Mucosa of descending colon (tissue), 3 donors: ENCODE measurements at regions not wholly inside any gene's neighbourhood (a gene's known extent, or its start where the extent isn't known, plus 50 kb on each side); places are given as distances from the start of the nearest gene placed in this dataset.

Experiments
- ATAC-seq: fragments of 200-7000 bp; cut with Tn5 transposase; one replicate; pipeline ENCODE4 v1.9.1; 2020; ENCODE audit warnings: mild to moderate bottlenecking, moderate library complexity
- DNase-seq, 3 donors: peaks; one replicate each; pipeline ENCODE4 v3.0.0-alpha.2; 2020
- H3K36me3 ChIP-seq: fragments of 200-600 bp; one replicate; pipeline ENCODE4 v1.8.0; 2021; ENCODE audit warnings: low read depth, mild to moderate bottlenecking
- H3K4me1 ChIP-seq: fragments of 200-600 bp; one replicate; pipeline ENCODE4 v1.8.0; 2021; ENCODE audit warnings: low read depth, mild to moderate bottlenecking
- H3K4me3 ChIP-seq: fragments of 200-600 bp; one replicate; pipeline ENCODE4 v1.8.0; 2021; ENCODE audit warnings: mild to moderate bottlenecking
- H3K9me3 ChIP-seq: fragments of 200-600 bp; one replicate; pipeline ENCODE4 v1.8.0; 2021; ENCODE audit warnings: mild to moderate bottlenecking
- intact Hi-C, 2 donors: fragments of 100-400 bp; cut with DNase I in 1 of 2; cut with micrococcal nuclease in 1 of 2; formaldehyde crosslinking; loops; one replicate each; pipeline versions ENCODE4 v1.11.0 to v1.11.1; 2022; cut with DNase I, micrococcal nuclease
- TF ChIP-seq, protein P1 (sequence below): fragments of 200-600 bp; IDR thresholded peaks from one replicate; pipeline ENCODE4 v1.8.0; 2022; ENCODE audit warnings: antibody characterized with exemption, mild to moderate bottlenecking
- donor health status: DM: no; HTN: no; CAD: no; lungs with moderate emphysema.
- donor health status: DM: no; HTN: no; CAD: no.
- donor health status: DM: no; HTN: yes; CAD: no.

DNA sequence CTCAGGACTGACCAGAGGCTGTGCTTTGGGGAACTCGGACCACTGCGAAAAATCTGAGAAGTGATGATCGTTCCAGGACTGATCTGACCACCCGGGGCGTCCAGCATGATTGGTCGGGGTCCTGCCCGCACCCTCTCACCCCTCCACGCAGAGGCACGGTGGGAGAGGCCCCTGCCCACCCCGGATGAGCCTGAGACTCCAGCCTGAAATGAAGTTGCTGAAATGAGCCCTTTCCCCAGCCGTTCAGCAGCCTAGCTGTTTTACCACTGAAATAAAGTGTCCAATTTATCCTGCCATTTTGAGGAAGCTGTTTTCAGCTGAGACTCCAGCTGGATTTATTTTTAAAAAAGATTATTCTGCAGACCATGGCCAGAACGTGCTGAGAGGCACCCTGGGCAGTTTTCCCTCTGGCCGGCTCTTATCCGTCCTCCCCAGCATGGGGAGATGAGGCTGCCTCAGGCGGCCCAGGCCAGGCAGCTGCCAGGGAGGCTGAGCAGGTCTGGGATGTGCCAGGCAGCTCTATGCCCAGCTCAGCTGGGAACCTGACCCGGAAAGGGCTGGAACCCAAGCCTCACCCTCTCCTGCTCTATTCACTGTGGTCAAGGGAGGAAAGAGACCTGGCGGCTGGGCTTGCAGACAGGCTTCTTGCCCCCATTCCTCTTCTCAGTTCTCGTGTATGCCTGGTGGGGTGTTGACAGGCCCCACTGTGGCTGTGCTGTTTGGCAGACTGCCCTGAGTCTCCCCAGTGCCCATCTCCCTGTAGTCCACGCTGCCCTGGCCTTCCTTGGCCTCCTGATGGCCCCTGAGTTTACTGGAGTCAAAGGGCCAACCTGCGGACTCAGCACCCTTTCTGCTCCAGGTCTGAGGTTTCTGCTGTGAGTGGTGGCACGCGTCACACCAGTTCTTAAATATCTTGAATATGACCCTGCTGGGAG lies 161.0 kb upstream of the B3GAT1 start:
- ATAC-seq: no peak

DNA sequence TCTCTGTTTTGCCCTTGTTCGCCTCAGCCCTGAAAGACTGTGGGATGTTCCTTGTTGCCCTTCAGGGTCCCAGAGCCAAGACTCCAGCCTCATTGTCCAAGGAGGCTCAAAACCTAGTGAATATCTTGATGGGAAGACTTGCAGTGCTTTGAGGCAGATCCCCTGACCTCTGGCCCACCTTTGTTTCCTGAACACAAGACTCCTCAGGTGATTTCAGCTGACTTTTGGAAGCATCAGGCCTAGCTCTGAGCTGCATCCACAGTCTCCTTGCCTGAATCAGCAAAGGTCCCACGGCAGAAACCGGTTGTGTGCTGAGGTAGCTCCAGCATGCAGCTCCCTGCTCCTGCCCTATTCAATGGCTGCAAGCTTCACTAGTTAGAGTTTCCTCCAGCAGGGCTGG lies 159.3 kb upstream of the B3GAT1 start:
- Histone ChIP-seq H3K4me3 (no peak overlapping the region), H3K9me3 (no peaks in the 10 kb centered on the region), H3K4me1 (no peaks in the 10 kb centered on the region), H3K36me3 (no peaks in the 10 kb centered on the region)
- intact Hi-C loops: no loop called here
- TF ChIP-seq, protein P1, sequence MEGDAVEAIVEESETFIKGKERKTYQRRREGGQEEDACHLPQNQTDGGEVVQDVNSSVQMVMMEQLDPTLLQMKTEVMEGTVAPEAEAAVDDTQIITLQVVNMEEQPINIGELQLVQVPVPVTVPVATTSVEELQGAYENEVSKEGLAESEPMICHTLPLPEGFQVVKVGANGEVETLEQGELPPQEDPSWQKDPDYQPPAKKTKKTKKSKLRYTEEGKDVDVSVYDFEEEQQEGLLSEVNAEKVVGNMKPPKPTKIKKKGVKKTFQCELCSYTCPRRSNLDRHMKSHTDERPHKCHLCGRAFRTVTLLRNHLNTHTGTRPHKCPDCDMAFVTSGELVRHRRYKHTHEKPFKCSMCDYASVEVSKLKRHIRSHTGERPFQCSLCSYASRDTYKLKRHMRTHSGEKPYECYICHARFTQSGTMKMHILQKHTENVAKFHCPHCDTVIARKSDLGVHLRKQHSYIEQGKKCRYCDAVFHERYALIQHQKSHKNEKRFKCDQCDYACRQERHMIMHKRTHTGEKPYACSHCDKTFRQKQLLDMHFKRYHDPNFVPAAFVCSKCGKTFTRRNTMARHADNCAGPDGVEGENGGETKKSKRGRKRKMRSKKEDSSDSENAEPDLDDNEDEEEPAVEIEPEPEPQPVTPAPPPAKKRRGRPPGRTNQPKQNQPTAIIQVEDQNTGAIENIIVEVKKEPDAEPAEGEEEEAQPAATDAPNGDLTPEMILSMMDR: no peak
- DNase-seq: no peak
- ATAC-seq: no peak

More for the DNA sequence above, 161.0 kb upstream of the B3GAT1 start:
- DNase-seq: no peak
- Histone ChIP-seq H3K9me3 (no peaks in the 10 kb centered on the region), H3K4me1 (no peaks in the 10 kb centered on the region), H3K36me3 (no peaks in the 10 kb centered on the region), H3K4me3 (no peak overlapping the region)
- TF ChIP-seq, protein P1: no peak
- intact Hi-C loops: no loop called here

DNA sequence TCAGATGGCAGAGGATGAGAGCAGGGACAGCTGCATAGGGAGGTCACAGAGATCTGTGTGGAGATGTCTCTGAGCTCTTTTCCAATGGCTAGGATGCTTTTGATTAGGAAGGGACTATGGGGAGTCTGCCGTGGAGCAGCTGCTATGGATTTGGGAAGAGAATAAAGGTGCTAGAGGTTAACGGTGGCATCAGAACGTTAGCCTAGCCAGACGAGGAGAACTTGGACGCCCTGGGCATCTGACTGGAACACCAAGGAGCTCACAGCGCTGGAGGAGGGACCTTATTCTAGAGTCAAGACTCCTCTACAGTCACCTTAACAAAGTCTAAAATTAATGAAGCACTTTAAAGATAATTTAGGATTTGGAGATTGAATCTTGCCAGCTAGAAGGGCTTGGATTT lies 157.2 kb upstream of the B3GAT1 start:
- Histone ChIP-seq H3K9me3 (no peaks in the 10 kb centered on the region), H3K4me3 (no peak overlapping the region), H3K36me3 (no peaks in the 10 kb centered on the region), H3K4me1 (no peaks in the 10 kb centered on the region)
- ATAC-seq (no peak), DNase-seq (no peak)
- TF ChIP-seq, protein P1: no peak
- intact Hi-C loops: no loop called here

DNA sequence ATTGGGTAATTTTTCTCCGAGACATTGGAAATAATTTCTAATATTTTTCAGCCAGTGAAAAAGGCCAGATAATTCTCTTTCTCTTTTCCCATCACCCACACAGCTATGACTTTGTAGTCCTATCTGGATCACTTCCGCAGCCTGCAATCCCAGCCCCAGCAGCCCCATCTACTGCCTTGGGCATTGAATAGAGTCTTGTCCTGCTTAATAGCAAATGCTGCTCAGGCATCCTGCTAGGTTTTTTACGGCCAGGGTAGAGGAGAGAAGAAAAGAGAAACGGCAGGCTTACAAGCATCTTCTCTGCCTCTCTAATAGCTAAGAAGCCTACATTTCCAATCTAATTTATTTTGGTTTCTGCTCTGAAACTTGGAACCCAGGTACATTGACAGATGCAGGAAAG lies 154.3 kb upstream of the B3GAT1 start:
- Histone ChIP-seq H3K4me3 (no peak overlapping the region), H3K9me3 (no peaks in the 10 kb centered on the region), H3K36me3 (no peaks in the 10 kb centered on the region), H3K4me1 (no peaks in the 10 kb centered on the region)
- ATAC-seq (no peak), DNase-seq (no peak)
- TF ChIP-seq, protein P1: no peak
- intact Hi-C loops: no loop called here

DNA sequence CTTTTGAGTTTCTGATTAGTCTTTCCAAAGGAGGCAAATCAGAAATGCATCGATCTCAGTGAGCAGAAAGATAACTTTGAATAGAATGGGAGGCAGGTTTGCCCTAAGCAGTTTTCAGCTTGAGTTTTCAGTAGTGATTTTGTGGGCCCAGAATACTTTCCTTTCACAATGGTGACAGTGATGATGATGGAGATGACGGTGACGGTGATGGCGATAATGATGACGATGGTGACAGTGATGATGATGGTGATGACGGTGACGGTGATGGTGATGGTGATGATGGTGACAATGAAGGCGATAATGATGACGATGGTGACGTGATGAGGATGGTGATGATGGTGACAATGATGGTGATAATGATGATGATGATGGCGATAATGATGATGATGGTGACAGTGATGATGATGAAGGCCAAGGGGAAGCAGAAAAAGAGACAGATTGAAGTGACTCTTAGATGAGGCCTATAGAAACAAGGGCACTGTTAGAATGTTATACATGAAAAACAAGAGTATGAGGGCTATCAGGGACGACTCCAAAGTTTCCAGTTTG lies 153.4 kb upstream of the B3GAT1 start:
- H3K36me3 ChIP-seq: no peaks in the 10 kb centered on the region
- no peak overlapping the region for H3K4me3 ChIP-seq
- no peaks in the 10 kb centered on the region for H3K4me1 ChIP-seq
- intact Hi-C loops: no loop called here
- H3K9me3 ChIP-seq: no peaks in the 10 kb centered on the region
- DNase-seq: no peak
- TF ChIP-seq, protein P1: no peak
- ATAC-seq: no peak
